Endothelial cell of umbilical vein (primary cell): ENCODE measurements at regions not wholly inside any gene's neighbourhood (a gene's known extent, or its start where the extent isn't known, plus 50 kb on each side); places are given as distances from the start of the nearest gene placed in this dataset.

Experiments
- BruUV-seq: library from RNA; stranded (reverse); fragments of 400-500 nt; replicated peaks from 2 replicates; lab custom pipeline; 2021; lab: Mats Ljungman, UMichigan
- CTCF ChIA-PET: fragments of 300-600, 350-600 bp; sonication (Branson Sonifier 250); formaldehyde crosslinking; loops from one replicate; lab custom pipeline; 2021; ENCODE audit warnings: antibody characterized with exemption, inconsistent platforms; lab: Charles Lee
- POLR2A ChIA-PET: fragments of 300-600, 350-600 bp; sonication (Branson Sonifier 250); formaldehyde crosslinking; loops from one replicate; lab custom pipeline; 2021; ENCODE audit warnings: antibody characterized with exemption, inconsistent platforms; lab: Charles Lee
- DNase-seq: peaks from one replicate; pipeline ENCODE4 v3.0.0-alpha.2; 2011; ENCODE audit warnings: low read depth, low spot score
- FAIRE-seq: peaks from 2 replicates; lab custom pipeline; 2011; peaks lifted over from hg19 to GRCh38; lab: Jason Lieb, UNC
- H2AFZ ChIP-seq: 2 replicates; pipeline ENCODE4 v1.6.0; 2012; ENCODE audit warnings: low read depth, low read length, control low read depth, inconsistent platforms
- H3K27ac ChIP-seq: 2 replicates; pipeline ENCODE4 v1.5.1; 2011; ENCODE audit warnings: low read depth, mild to moderate bottlenecking, control low read depth, low read length, moderate library complexity; ENCODE audit not compliant: insufficient read depth
- H3K27me3 ChIP-seq, 2 experiments: 2 replicates each; pipeline versions ENCODE4 v1.6.0 to v1.6.1; 2011; ENCODE audit warnings: low read length in 2 of 2, mixed read lengths in 1 of 2; ENCODE audit not compliant: control insufficient read depth in 2 of 2, insufficient read depth in 2 of 2
- H3K36me3 ChIP-seq, 2 experiments: 2 replicates in 1 of 2; 3 replicates in 1 of 2; pipeline ENCODE4 v1.5.1; 2011; ENCODE audit warnings: low read length in 2 of 2, mild to moderate bottlenecking in 1 of 2, moderate library complexity in 1 of 2; ENCODE audit not compliant: control insufficient read depth in 2 of 2, insufficient read depth in 2 of 2; ENCODE audit errors: extremely low read depth in 1 of 2
- H3K4me1 ChIP-seq: 3 replicates; pipeline ENCODE4 v1.5.1; 2011; ENCODE audit warnings: mild to moderate bottlenecking, low read length; ENCODE audit not compliant: control insufficient read depth, insufficient read depth; ENCODE audit errors: extremely low read depth
- H3K4me2 ChIP-seq: 2 replicates; pipeline ENCODE4 v1.6.1; 2011; ENCODE audit warnings: low read length, control low read depth, mixed read lengths; ENCODE audit not compliant: insufficient read depth
- H3K4me3 ChIP-seq, 3 experiments: fragments of 200-600 bp in 1 of 3; sonication (generic), shearing (Covaris generic) in 1 of 3; replicated peaks in 1 of 3; 2 replicates each; pipeline ENCODE4 v1.5.1; 2011 to 2016; ENCODE audit warnings: control low read depth in 3 of 3, low read length in 3 of 3, mild to moderate bottlenecking in 2 of 3, inconsistent platforms in 1 of 3, low read depth in 1 of 3, moderate library complexity in 1 of 3; ENCODE audit not compliant: insufficient read depth in 1 of 3
- H3K79me2 ChIP-seq: 2 replicates; pipeline ENCODE4 v1.6.0; 2012; ENCODE audit warnings: low read length, inconsistent platforms; ENCODE audit not compliant: control insufficient read depth, insufficient read depth
- H3K9ac ChIP-seq: replicated peaks from 2 replicates; pipeline ENCODE3; 2011; ENCODE audit warnings: low read length, control low read depth; ENCODE audit not compliant: insufficient read depth; ENCODE audit errors: extremely low read depth
- H3K9me1 ChIP-seq: replicated peaks from 3 replicates; pipeline ENCODE4 v1.6.0; 2011; ENCODE audit warnings: mild to moderate bottlenecking, low read length; ENCODE audit not compliant: control insufficient read depth, insufficient read depth; ENCODE audit errors: extremely low read depth
- H3K9me3 ChIP-seq: replicated peaks from 2 replicates; pipeline ENCODE4 v1.5.1; 2012; ENCODE audit warnings: low read length, inconsistent platforms; ENCODE audit not compliant: control insufficient read depth, insufficient read depth
- H4K20me1 ChIP-seq: replicated peaks from 2 replicates; pipeline ENCODE3; 2011; ENCODE audit warnings: mild to moderate bottlenecking, low read length; ENCODE audit not compliant: control insufficient read depth, insufficient read depth; ENCODE audit errors: extremely low read depth
- EZH2 ChIP-seq: IDR thresholded peaks from 2 replicates; pipeline ENCODE4 v1.6.1; 2012; ENCODE audit warnings: borderline replicate concordance, low read depth, mild to moderate bottlenecking, moderate library complexity, low read length, inconsistent platforms; ENCODE audit not compliant: severe bottlenecking
- FOS ChIP-seq: IDR thresholded peaks from 2 replicates; pipeline ENCODE4 v1.6.1; 2011; ENCODE audit warnings: mild to moderate bottlenecking, low read length, moderate library complexity, borderline replicate concordance; ENCODE audit not compliant: insufficient read depth
- GATA2 ChIP-seq: IDR thresholded peaks from 2 replicates; pipeline ENCODE4 v1.7.0; 2011; ENCODE audit warnings: low read depth, mild to moderate bottlenecking, moderate library complexity, mixed read lengths, low read length; ENCODE audit not compliant: insufficient read length, insufficient read depth
- JUN ChIP-seq: IDR thresholded peaks from 2 replicates; pipeline ENCODE4 v1.6.1; 2011; ENCODE audit warnings: borderline replicate concordance, low read depth; ENCODE audit not compliant: insufficient read length, insufficient read depth
- MYC ChIP-seq: IDR thresholded peaks from one replicate; pipeline ENCODE4 v1.6.1; 2011; ENCODE audit warnings: mild to moderate bottlenecking, low read depth, low read length
- POLR2A ChIP-seq: IDR thresholded peaks from 2 replicates; pipeline ENCODE4 v1.6.1; 2012; ENCODE audit warnings: low read depth, mild to moderate bottlenecking, control low read depth, low read length
- POLR2AphosphoS5 ChIP-seq: IDR thresholded peaks from 2 replicates; pipeline ENCODE4 v1.6.1; 2012; ENCODE audit warnings: low read depth, mild to moderate bottlenecking, control low read depth, low read length, moderate library complexity; ENCODE audit not compliant: insufficient read depth
- dilution Hi-C: fragments of 300-500 bp; cut with MboI; formaldehyde crosslinking; loops from one replicate; pipeline ENCODE4 v1.15.0; 2019; ENCODE audit warnings: low sequenced_read_pairs; ENCODE audit not compliant: extremely low pct_ligation_motif_present
- intact Hi-C: fragments of 100-400 bp; cut with micrococcal nuclease; formaldehyde crosslinking; loops from one replicate; pipeline ENCODE4 v1.10.0; 2022
- TF ChIP-seq, protein P1 (sequence below): IDR thresholded peaks from 2 replicates; pipeline ENCODE4 v1.6.1; 2011; ENCODE audit not compliant: insufficient read depth, insufficient read length
- TF ChIP-seq, protein P2 (sequence below), 2 donors: IDR thresholded peaks; 1 replicate in 1 of 2; 2 replicates in 1 of 2; pipeline ENCODE4 v1.5.1; 2011; ENCODE audit warnings: low read length in 2 of 2, mild to moderate bottlenecking in 2 of 2, moderate library complexity in 2 of 2, control low read depth in 1 of 2, inconsistent platforms in 1 of 2, low read depth in 1 of 2; ENCODE audit not compliant: insufficient read depth in 1 of 2; ENCODE audit errors: extremely low read depth in 1 of 2

DNA sequence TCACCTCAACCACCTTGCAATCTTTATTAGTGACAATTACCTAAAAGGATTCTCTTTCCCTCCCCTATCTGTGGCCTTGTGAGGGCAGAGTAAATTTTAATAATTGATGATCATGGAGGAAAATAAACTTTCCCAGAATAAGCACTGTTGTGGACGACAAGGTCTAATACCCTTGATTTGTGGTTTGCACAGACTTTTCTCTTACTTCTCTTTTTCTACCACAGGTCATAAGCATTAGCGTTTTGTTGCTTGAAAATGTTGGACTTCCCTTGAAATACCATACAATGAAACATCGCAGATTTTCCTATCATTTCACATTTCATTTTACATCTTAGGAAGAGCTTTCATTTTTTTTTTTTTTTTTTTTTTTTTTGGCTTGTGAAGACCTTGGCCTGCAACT is 188.1 kb upstream of the TMEM72 start:
- CTCF ChIA-PET = no interaction called here
- TF ChIP-seq, protein P1, sequence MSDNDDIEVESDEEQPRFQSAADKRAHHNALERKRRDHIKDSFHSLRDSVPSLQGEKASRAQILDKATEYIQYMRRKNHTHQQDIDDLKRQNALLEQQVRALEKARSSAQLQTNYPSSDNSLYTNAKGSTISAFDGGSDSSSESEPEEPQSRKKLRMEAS = no peak
- no peak for TF ChIP-seq GATA2
- no peak for TF ChIP-seq EZH2

DNA sequence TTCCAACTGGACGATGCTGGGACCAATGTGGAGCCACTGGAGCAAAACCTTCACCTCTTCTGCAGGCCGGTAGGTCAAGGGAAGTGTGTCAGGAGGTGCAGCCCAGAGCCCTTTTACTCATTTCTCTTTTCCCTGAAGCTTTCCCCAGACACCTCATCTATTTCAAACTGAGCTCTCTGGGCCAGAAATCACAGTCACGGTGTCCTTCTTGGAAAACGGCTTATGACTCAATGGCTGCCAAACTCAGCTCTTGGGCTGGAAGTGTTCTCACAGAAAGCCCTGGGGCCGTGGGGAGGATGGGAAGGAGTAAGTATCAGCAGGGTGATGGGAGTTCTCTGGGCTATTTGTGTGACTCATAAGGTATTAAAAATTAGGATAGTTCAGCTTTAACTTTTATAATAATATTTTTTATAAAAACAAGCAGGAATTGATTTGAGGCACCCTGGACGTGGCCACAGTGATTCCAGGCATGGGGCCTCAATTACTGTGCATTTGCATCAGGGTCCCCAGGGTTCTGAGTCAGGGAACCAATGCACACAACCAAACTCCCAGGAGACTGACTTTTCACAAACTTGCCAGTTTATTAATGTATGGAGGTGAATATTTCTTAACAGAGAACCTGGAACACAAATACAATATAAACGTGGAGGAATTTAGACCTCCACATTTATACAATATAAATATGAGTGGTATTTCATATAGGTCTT is 187.4 kb upstream of the TMEM72 start:
- no peak overlapping the region for H3K27ac ChIP-seq
- H3K4me2 ChIP-seq = no peak overlapping the region
- H3K36me3 ChIP-seq = no peaks in the 10 kb centered on the region
- CTCF ChIA-PET = no interaction called here
- no peak overlapping the region for H3K4me3 ChIP-seq
- DNase-seq (no peak), FAIRE-seq (no peak)
- no peaks in the 10 kb centered on the region for H3K9me1 ChIP-seq
- no peak overlapping the region for H3K9ac ChIP-seq
- no peak overlapping the region for H2AFZ ChIP-seq
- H3K27me3 ChIP-seq = no peaks in the 10 kb centered on the region
- dilution Hi-C loops = no loop called here
- no peaks in the 10 kb centered on the region for H3K79me2 ChIP-seq
- no peaks in the 10 kb centered on the region for H3K4me1 ChIP-seq
- TF ChIP-seq JUN (no peak), MYC (no peak), POLR2AphosphoS5 (no peak), POLR2A (no peak), EZH2 (no peak), FOS (no peak)
- TF ChIP-seq, protein P1 = no peak
- TF ChIP-seq, protein P2, sequence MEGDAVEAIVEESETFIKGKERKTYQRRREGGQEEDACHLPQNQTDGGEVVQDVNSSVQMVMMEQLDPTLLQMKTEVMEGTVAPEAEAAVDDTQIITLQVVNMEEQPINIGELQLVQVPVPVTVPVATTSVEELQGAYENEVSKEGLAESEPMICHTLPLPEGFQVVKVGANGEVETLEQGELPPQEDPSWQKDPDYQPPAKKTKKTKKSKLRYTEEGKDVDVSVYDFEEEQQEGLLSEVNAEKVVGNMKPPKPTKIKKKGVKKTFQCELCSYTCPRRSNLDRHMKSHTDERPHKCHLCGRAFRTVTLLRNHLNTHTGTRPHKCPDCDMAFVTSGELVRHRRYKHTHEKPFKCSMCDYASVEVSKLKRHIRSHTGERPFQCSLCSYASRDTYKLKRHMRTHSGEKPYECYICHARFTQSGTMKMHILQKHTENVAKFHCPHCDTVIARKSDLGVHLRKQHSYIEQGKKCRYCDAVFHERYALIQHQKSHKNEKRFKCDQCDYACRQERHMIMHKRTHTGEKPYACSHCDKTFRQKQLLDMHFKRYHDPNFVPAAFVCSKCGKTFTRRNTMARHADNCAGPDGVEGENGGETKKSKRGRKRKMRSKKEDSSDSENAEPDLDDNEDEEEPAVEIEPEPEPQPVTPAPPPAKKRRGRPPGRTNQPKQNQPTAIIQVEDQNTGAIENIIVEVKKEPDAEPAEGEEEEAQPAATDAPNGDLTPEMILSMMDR (IDR thresholded peaks at IDR 0.05; ENCODE audit: extremely low read depth in 1 of 2, insufficient read depth in 1 of 2, low read depth in 1 of 2, low read length in 2 of 2) = no peak
- intact Hi-C loops = loop anchor here (10.0 kb wide), 1 partner anchor 329 kb away; no protein-coding TSS in a partner anchor
- H4K20me1 ChIP-seq = no peaks in the 10 kb centered on the region
- no TSS peak for BruUV-seq
- POLR2A ChIA-PET = no interaction called here
- no peaks in the 10 kb centered on the region for H3K9me3 ChIP-seq

More for the DNA sequence above, 188.1 kb upstream of the TMEM72 start:
- Histone ChIP-seq H3K27ac (no peak overlapping the region), H3K4me2 (no peak overlapping the region), H3K9me1 (no peaks in the 10 kb centered on the region), H3K79me2 (no peaks in the 10 kb centered on the region), H3K27me3 (no peaks in the 10 kb centered on the region), H2AFZ (no peak overlapping the region), H3K9me3 (no peaks in the 10 kb centered on the region), H3K36me3 (no peaks in the 10 kb centered on the region), H3K4me1 (no peaks in the 10 kb centered on the region), H3K4me3 (no peak overlapping the region), H4K20me1 (no peaks in the 10 kb centered on the region), H3K9ac (no peak overlapping the region)
- intact Hi-C loops (loop anchor here (10.0 kb wide), 1 partner anchor 328 kb away; no protein-coding TSS in a partner anchor), dilution Hi-C loops (no loop called here)
- POLR2A ChIA-PET = no interaction called here
- no peak for FAIRE-seq
- DNase-seq = no peak
- BruUV-seq = no TSS peak
